LNCAP (cell line): ENCODE measurements at regions not wholly inside any gene's neighbourhood (a gene's known extent, or its start where the extent isn't known, plus 50 kb on each side); places are given as distances from the start of the nearest gene placed in this dataset.

ENCODE experiments used
- CTCF ChIP-seq: fragments of 450-650 bp; IDR thresholded peaks from 2 replicates; pipeline ENCODE4 v1.5.1; 2017; ENCODE audit warnings: mild to moderate bottlenecking

- TF ChIP-seq CTCF = no peak
These were observed 339.8 kb upstream of the EPHA4 start for GRCh38 chr2:221911890-221912289.

GRCh38 chr2:221911321-221911720 is 339.2 kb upstream of the EPHA4 start:
- TF ChIP-seq CTCF = no peak

- no peak for TF ChIP-seq CTCF
These were observed 336.4 kb upstream of the EPHA4 start for GRCh38 chr2:221908518-221908917.

- no peak for TF ChIP-seq CTCF
These were observed 325.6 kb upstream of the EPHA4 start for GRCh38 chr2:221897718-221898117.

- TF ChIP-seq CTCF = no peak
These were observed 324.5 kb upstream of the EPHA4 start for GRCh38 chr2:221896505-221897151.

- no peak for TF ChIP-seq CTCF
These were observed 323.4 kb upstream of the EPHA4 start for GRCh38 chr2:221895366-221896121.

GRCh38 chr2:221893501-221893900 is 321.4 kb upstream of the EPHA4 start:
- TF ChIP-seq CTCF = no peak
